ENCODE measurements at regions not wholly inside any gene's neighbourhood (a gene's known extent, or its start where the extent isn't known, plus 50 kb on each side); places are given as distances from the start of the nearest gene placed in this dataset.

GRCh38 chr16:79359082-79359481 is 241.5 kb downstream of the MAF start:
- Histone ChIP-seq H3K27ac (ENCODE audit: extremely low read depth, low read depth, low read length) (no peak overlapping the region), H3K9me3 (ENCODE audit: control insufficient read depth, insufficient read depth, low read depth, low read length) (no peaks in the 10 kb centered on the region), H3K4me3 (ENCODE audit: low read depth, low read length) (no peak overlapping the region), H3K36me3 (ENCODE audit: control insufficient read depth in 2 of 2, insufficient read depth in 1 of 2, low read length in 2 of 2) (no peaks in the 10 kb centered on the region), H3K4me1 (ENCODE audit: control insufficient read depth, insufficient read depth, low read length) (no peaks in the 10 kb centered on the region)
- TF ChIP-seq ZFP69B (tag by site-specific recombination; IDR thresholded peaks at IDR 0.05) (no peak), ZNF843 (tag by site-specific recombination; IDR thresholded peaks at IDR 0.05) (no peak), ZNF239 (tag by site-specific recombination; IDR thresholded peaks at IDR 0.05) (no peak), ZEB2 (tag by site-specific recombination; IDR thresholded peaks at IDR 0.05) (no peak), ZNF501 (tag by site-specific recombination; IDR thresholded peaks at IDR 0.05) (no peak), KLF1 (tag by site-specific recombination; IDR thresholded peaks at IDR 0.05) (no peak), ZNF174 (tag by site-specific recombination; IDR thresholded peaks at IDR 0.05) (no peak), ZSCAN4 (tag by site-specific recombination; IDR thresholded peaks at IDR 0.05) (no peak), MYNN (tag by site-specific recombination; IDR thresholded peaks at IDR 0.05; ENCODE audit: borderline replicate concordance) (no peak), ZNF10 (tag by site-specific recombination; IDR thresholded peaks at IDR 0.05) (no peak)
- TF ChIP-seq, protein P1, sequence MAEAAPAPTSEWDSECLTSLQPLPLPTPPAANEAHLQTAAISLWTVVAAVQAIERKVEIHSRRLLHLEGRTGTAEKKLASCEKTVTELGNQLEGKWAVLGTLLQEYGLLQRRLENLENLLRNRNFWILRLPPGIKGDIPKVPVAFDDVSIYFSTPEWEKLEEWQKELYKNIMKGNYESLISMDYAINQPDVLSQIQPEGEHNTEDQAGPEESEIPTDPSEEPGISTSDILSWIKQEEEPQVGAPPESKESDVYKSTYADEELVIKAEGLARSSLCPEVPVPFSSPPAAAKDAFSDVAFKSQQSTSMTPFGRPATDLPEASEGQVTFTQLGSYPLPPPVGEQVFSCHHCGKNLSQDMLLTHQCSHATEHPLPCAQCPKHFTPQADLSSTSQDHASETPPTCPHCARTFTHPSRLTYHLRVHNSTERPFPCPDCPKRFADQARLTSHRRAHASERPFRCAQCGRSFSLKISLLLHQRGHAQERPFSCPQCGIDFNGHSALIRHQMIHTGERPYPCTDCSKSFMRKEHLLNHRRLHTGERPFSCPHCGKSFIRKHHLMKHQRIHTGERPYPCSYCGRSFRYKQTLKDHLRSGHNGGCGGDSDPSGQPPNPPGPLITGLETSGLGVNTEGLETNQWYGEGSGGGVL (tag by site-specific recombination; IDR thresholded peaks at IDR 0.05) = no peak
- TF ChIP-seq, protein P2, sequence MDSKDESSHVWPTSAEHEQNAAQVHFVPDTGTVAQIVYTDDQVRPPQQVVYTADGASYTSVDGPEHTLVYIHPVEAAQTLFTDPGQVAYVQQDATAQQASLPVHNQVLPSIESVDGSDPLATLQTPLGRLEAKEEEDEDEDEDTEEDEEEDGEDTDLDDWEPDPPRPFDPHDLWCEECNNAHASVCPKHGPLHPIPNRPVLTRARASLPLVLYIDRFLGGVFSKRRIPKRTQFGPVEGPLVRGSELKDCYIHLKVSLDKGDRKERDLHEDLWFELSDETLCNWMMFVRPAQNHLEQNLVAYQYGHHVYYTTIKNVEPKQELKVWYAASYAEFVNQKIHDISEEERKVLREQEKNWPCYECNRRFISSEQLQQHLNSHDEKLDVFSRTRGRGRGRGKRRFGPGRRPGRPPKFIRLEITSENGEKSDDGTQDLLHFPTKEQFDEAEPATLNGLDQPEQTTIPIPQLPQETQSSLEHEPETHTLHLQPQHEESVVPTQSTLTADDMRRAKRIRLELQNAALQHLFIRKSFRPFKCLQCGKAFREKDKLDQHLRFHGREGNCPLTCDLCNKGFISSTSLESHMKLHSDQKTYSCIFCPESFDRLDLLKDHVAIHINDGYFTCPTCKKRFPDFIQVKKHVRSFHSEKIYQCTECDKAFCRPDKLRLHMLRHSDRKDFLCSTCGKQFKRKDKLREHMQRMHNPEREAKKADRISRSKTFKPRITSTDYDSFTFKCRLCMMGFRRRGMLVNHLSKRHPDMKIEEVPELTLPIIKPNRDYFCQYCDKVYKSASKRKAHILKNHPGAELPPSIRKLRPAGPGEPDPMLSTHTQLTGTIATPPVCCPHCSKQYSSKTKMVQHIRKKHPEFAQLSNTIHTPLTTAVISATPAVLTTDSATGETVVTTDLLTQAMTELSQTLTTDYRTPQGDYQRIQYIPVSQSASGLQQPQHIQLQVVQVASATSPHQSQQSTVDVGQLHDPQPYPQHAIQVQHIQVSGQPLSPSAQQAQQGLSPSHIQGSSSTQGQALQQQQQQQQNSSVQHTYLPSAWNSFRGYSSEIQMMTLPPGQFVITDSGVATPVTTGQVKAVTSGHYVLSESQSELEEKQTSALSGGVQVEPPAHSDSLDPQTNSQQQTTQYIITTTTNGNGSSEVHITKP (tag by site-specific recombination; IDR thresholded peaks at IDR 0.05) = no peak
- CTCF ChIA-PET = no interaction called here
- POLR2A ChIA-PET = no interaction called here

GRCh38 chr16:79358188-79358587 is 242.3 kb downstream of the MAF start:
- Histone ChIP-seq H3K4me3 (ENCODE audit: low read depth, low read length) (no peak overlapping the region), H3K27ac (ENCODE audit: extremely low read depth, low read depth, low read length) (no peak overlapping the region), H3K36me3 (ENCODE audit: control insufficient read depth in 2 of 2, insufficient read depth in 1 of 2, low read length in 2 of 2) (no peaks in the 10 kb centered on the region), H3K4me1 (ENCODE audit: control insufficient read depth, insufficient read depth, low read length) (no peaks in the 10 kb centered on the region), H3K9me3 (ENCODE audit: control insufficient read depth, insufficient read depth, low read depth, low read length) (no peaks in the 10 kb centered on the region)
- POLR2A ChIA-PET = no interaction called here
- CTCF ChIA-PET = interaction anchor here (0.6 kb wide), 1 partner anchor 221 kb away, joined by 4 read pairs; no protein-coding TSS in a partner anchor
- no peak for TF ChIP-seq BCL11A (tag by site-specific recombination; IDR thresholded peaks at IDR 0.05; ENCODE audit: low read depth)
- no peak for TF ChIP-seq ZNF292 (tag by site-specific recombination; IDR thresholded peaks at IDR 0.05; ENCODE audit: borderline replicate concordance, low read depth)
- TF ChIP-seq KLF8 (tag by site-specific recombination; IDR thresholded peaks at IDR 0.05) = no peak
- TF ChIP-seq, protein P2 (tag by site-specific recombination; IDR thresholded peaks at IDR 0.05) = no peak
- no peak for TF ChIP-seq ZBTB21 (tag by site-specific recombination; IDR thresholded peaks at IDR 0.05)
- no peak for TF ChIP-seq ZNF560 (tag by site-specific recombination; IDR thresholded peaks at IDR 0.05; ENCODE audit: borderline replicate concordance)
- TF ChIP-seq FEZF1 (tag by site-specific recombination; IDR thresholded peaks at IDR 0.05) = no peak
- TF ChIP-seq ZNF391 (tag by site-specific recombination; IDR thresholded peaks at IDR 0.05; ENCODE audit: borderline replicate concordance, low read depth) = no peak
- TF ChIP-seq ZNF221 (tag by site-specific recombination; IDR thresholded peaks at IDR 0.05; ENCODE audit: borderline replicate concordance) = no peak
- no peak for TF ChIP-seq ZNF112 (tag by site-specific recombination; IDR thresholded peaks at IDR 0.05)
- TF ChIP-seq ZNF433 (tag by site-specific recombination; IDR thresholded peaks at IDR 0.05; ENCODE audit: low read depth) = no peak
- no peak for TF ChIP-seq ZIC2 (tag by site-specific recombination; IDR thresholded peaks at IDR 0.05)

Measured in HEK293 (cell line).